ENCODE measurements at regions not wholly inside any gene's neighbourhood (a gene's known extent, or its start where the extent isn't known, plus 50 kb on each side); places are given as distances from the start of the nearest gene placed in this dataset.

DNA sequence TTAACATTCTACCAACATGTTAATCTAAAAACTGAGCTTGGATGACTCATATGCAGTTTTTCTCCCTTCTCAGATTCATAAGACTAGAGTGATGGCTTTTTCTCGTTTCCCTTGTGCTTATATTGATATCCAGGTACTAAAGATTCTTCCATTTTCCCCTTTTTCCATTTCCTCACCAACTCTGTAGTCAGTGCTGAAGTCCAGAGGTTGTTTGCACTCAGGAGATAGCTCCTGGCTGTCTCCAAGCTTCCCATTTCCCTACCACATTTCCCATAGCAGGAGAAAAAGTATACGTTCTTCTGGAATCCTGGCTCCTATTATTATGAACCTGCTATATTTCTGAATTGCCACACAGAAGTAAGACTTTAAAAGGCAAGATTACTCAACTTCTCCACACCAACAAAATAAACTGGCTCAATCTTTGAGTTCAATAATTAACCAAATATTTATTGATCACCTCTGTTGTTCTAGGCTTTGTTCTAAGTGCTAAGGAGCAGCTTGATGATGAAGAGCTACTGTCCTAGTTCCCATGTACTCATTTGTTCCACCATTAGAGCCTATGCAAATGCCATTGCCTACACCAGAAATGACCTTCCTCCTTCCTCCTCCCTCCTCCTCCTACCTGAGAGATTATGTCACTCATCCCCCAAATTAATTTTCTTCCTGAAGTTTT lies 454.4 kb upstream of the RPS6KA3 start:
- TF ChIP-seq, protein P1, sequence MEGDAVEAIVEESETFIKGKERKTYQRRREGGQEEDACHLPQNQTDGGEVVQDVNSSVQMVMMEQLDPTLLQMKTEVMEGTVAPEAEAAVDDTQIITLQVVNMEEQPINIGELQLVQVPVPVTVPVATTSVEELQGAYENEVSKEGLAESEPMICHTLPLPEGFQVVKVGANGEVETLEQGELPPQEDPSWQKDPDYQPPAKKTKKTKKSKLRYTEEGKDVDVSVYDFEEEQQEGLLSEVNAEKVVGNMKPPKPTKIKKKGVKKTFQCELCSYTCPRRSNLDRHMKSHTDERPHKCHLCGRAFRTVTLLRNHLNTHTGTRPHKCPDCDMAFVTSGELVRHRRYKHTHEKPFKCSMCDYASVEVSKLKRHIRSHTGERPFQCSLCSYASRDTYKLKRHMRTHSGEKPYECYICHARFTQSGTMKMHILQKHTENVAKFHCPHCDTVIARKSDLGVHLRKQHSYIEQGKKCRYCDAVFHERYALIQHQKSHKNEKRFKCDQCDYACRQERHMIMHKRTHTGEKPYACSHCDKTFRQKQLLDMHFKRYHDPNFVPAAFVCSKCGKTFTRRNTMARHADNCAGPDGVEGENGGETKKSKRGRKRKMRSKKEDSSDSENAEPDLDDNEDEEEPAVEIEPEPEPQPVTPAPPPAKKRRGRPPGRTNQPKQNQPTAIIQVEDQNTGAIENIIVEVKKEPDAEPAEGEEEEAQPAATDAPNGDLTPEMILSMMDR (IDR thresholded peaks at IDR 0.05) = no peak
- no peak overlapping the region for H3K27ac ChIP-seq
- DNase-seq (ENCODE audit: low spot score in 2 of 2) = no peak
- H3K4me1 ChIP-seq = no peaks in the 10 kb centered on the region
- intact Hi-C loops (cut with DNase I) = no loop called here
- H3K4me3 ChIP-seq = no peak overlapping the region
- H3K27me3 ChIP-seq = no peaks in the 10 kb centered on the region
- no peaks in the 10 kb centered on the region for H3K9me3 ChIP-seq
- no peaks in the 10 kb centered on the region for H3K36me3 ChIP-seq

DNA sequence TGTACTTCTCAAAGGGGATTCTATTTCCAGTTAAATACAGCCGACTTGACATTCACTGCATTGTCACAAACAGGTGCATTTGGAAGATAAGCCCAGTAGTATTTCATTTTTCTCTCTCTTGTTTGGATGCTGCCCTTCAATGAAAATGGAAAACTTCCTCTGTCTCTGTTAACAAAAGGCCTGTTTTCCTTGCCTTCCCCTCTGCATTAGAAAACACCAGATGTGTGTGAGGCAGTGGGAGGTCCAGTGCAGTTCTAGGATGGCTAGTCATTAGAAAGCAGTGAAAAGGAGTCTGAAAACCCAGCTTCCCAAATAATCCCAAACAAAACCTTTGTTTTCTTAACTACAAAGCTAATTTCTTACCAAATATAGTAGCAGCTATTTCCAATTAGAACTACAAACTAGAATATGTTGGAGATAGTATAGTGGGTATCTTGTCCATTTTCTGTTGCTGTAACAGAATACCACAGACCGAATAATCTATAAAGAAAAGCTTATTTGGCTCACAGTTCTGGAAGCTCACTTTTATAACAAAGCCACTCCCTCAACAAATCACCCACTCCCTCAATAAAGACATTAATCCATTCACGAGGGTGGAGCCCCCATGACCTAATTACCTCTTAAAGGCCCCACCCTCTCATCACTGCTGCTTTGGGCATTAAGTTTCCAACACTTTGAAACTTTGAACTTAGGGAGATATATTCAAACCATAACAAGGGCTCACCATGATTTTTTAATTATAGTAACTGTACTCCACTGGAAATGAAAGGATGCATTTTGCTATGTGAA lies 452.1 kb upstream of the RPS6KA3 start:
- Histone ChIP-seq H3K9me3 (no peaks in the 10 kb centered on the region), H3K4me3 (no peak overlapping the region), H3K36me3 (no peaks in the 10 kb centered on the region), H3K27me3 (no peaks in the 10 kb centered on the region), H3K4me1 (no peaks in the 10 kb centered on the region), H3K27ac (no peak overlapping the region)
- DNase-seq (ENCODE audit: low spot score in 2 of 2) = no peak
- intact Hi-C loops (cut with DNase I) = no loop called here
- TF ChIP-seq, protein P1 (IDR thresholded peaks at IDR 0.05) = no peak

DNA sequence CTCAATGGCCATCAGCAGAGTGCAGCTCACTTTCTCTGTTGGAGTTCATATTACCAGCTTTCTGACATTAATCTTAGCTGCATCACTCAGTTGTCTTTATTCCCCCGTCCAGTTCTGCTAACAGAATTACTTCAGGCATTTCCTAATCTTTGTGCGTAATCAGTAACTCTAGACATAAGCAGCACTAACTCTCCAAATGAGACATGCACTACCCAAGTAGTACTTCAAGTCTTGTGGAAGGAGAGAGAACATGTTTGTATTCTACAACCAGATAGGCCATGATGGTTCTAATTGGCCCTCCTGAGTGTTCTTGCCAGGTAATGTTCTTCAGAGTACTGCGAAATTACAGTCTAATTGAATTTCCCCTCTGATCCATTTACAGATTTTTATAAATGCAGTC lies 448.5 kb upstream of the RPS6KA3 start:
- no peak for DNase-seq (ENCODE audit: low spot score in 2 of 2)
- no peaks in the 10 kb centered on the region for H3K27me3 ChIP-seq
- intact Hi-C loops (cut with DNase I) = no loop called here

DNA sequence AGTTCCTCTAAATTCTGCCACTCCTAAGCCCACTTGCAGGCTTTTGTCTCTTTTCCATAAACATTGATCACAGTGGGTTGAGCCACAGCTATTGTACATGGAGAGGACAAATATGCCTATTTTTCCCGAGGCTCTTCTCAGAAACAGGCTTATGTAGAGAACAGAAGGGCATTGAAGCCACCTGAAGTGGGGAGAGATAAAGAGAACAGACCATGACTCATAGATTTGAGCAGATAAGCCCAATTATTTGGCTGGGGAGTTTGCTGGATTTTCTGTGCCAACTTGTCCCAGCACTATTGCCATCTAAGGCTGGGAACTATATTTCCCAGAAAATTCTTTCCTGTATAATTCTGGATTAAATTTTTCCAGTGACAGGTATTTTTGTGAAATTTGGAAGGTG lies 446.1 kb upstream of the RPS6KA3 start:
- H3K27me3 ChIP-seq = no peaks in the 10 kb centered on the region
- H3K9me3 ChIP-seq = no peaks in the 10 kb centered on the region
- no peak for DNase-seq (ENCODE audit: low spot score in 2 of 2)
- no peaks in the 10 kb centered on the region for H3K4me1 ChIP-seq
- intact Hi-C loops (cut with DNase I) = no loop called here
- TF ChIP-seq, protein P1 (IDR thresholded peaks at IDR 0.05) = no peak
- no peak overlapping the region for H3K27ac ChIP-seq
- no peaks in the 10 kb centered on the region for H3K36me3 ChIP-seq
- H3K4me3 ChIP-seq = no peak overlapping the region

More for the DNA sequence above, 448.5 kb upstream of the RPS6KA3 start:
- H3K36me3 ChIP-seq = no peaks in the 10 kb centered on the region
- H3K4me1 ChIP-seq = no peaks in the 10 kb centered on the region
- H3K9me3 ChIP-seq = no peaks in the 10 kb centered on the region
- H3K27ac ChIP-seq = no peak overlapping the region
- H3K4me3 ChIP-seq = no peak overlapping the region
- TF ChIP-seq, protein P1 (IDR thresholded peaks at IDR 0.05) = no peak

- Histone ChIP-seq H3K27me3 (no peaks in the 10 kb centered on the region), H3K27ac (no peak overlapping the region), H3K4me1 (no peaks in the 10 kb centered on the region), H3K36me3 (no peaks in the 10 kb centered on the region), H3K4me3 (no peak overlapping the region), H3K9me3 (no peaks in the 10 kb centered on the region)
- TF ChIP-seq, protein P1 (IDR thresholded peaks at IDR 0.05) = no peak
- no peak for DNase-seq (ENCODE audit: low spot score in 2 of 2)
- intact Hi-C loops (cut with DNase I) = no loop called here
These were observed 444.7 kb upstream of the RPS6KA3 start for GRCh38 chrX:20711366-20711765.
